ENCODE measurements at regions not wholly inside any gene's neighbourhood (a gene's known extent, or its start where the extent isn't known, plus 50 kb on each side); places are given as distances from the start of the nearest gene placed in this dataset.

GRCh38 chr4:179492260-179493080 is 2050.2 kb upstream of the AGA start:
- no peak for ATAC-seq

- ATAC-seq: no peak
Measured at GRCh38 chr4:179503976-179504375, 2061.7 kb upstream of the AGA start.

GRCh38 chr4:179509489-179509888 is 2067.3 kb upstream of the AGA start:
- ATAC-seq: no peak

GRCh38 chr4:179521952-179522351 is 2079.7 kb upstream of the AGA start:
- no peak for ATAC-seq

- ATAC-seq: no peak
Measured at GRCh38 chr4:179530958-179531357, 2088.7 kb upstream of the AGA start.

GRCh38 chr4:179536694-179537093 is 2094.5 kb upstream of the AGA start:
- ATAC-seq: no peak

- ATAC-seq: no peak
Measured at GRCh38 chr4:179539641-179540040, 2097.4 kb upstream of the AGA start.

GRCh38 chr4:179543771-179544170 is 2101.5 kb upstream of the AGA start:
- ATAC-seq: no peak

- ATAC-seq: no peak
Measured at GRCh38 chr4:179544496-179544895, 2102.3 kb upstream of the AGA start.

- no peak for ATAC-seq
Measured at GRCh38 chr4:179552131-179552530, 2109.9 kb upstream of the AGA start.

- ATAC-seq: no peak
Measured at GRCh38 chr4:179563741-179564140, 2121.5 kb upstream of the AGA start.

GRCh38 chr4:179569549-179569948 is 2127.3 kb upstream of the AGA start:
- no peak for ATAC-seq

- ATAC-seq: no peak
Measured at GRCh38 chr4:179582164-179582905, 2140.1 kb upstream of the AGA start.

- no peak for ATAC-seq
Measured at GRCh38 chr4:179583221-179583620, 2141.0 kb upstream of the AGA start.

GRCh38 chr4:179584101-179584500 is 2141.9 kb upstream of the AGA start:
- ATAC-seq: no peak

GRCh38 chr4:179585761-179586160 is 2143.5 kb upstream of the AGA start:
- ATAC-seq: no peak

GRCh38 chr4:179586460-179586859 is 2144.2 kb upstream of the AGA start:
- no peak for ATAC-seq

GRCh38 chr4:179595671-179596410 is 2153.6 kb upstream of the AGA start:
- ATAC-seq: no peak

- no peak for ATAC-seq
Measured at GRCh38 chr4:179596621-179597020, 2154.4 kb upstream of the AGA start.

- no peak for ATAC-seq
Measured at GRCh38 chr4:179597301-179597700, 2155.1 kb upstream of the AGA start.

GRCh38 chr4:179601671-179602070 is 2159.4 kb upstream of the AGA start:
- ATAC-seq: no peak

- no peak for ATAC-seq
Measured at GRCh38 chr4:179605196-179605595, 2163.0 kb upstream of the AGA start.

- ATAC-seq: no peak
Measured at GRCh38 chr4:179607003-179607402, 2164.8 kb upstream of the AGA start.

GRCh38 chr4:179615704-179616103 is 2173.5 kb upstream of the AGA start:
- ATAC-seq: no peak

All from activated CD4-positive, CD25-positive, alpha-beta regulatory T cell treated with anti-CD3 and anti-CD28 coated beads, Interleukin-2, amount 50 U/mL, for 24 hours (primary cell).